CD4-positive, alpha-beta T cell treated with Interleukin-1 beta for 1 hour (primary cell): ENCODE measurements at regions not wholly inside any gene's neighbourhood (a gene's known extent, or its start where the extent isn't known, plus 50 kb on each side); places are given as distances from the start of the nearest gene placed in this dataset.
"Not testable (repeated sequence)": the region's sequence is repeated elsewhere in the genome, so short reads cannot be mapped to it uniquely, and the experiment has no call there.

ENCODE experiments used
- DNase-seq, 2 donors: peaks; one replicate each; pipeline ENCODE4 v3.0.0-alpha.2; 2020 to 2022

- DNase-seq, result peak; percentile 30 to 45
These were observed 133.3 kb downstream of the TBC1D2B start for GRCh38 chr15:77944002-77944867.

- DNase-seq, result no peak
These were observed 134.8 kb downstream of the TBC1D2B start for GRCh38 chr15:77942611-77943211.

GRCh38 chr15:77941090-77941827, 136.3 kb downstream of the TBC1D2B start:
- not testable (repeated sequence) for DNase-seq

- DNase-seq, result no peak
These were observed 137.0 kb downstream of the TBC1D2B start for GRCh38 chr15:77940381-77940947.

GRCh38 chr15:77939851-77940250, 137.7 kb downstream of the TBC1D2B start:
- no peak for DNase-seq

- not testable (repeated sequence) for DNase-seq
These were observed 138.5 kb downstream of the TBC1D2B start for GRCh38 chr15:77939026-77939425.

- DNase-seq, result not testable (repeated sequence)
These were observed 139.0 kb downstream of the TBC1D2B start for GRCh38 chr15:77938546-77938945.

GRCh38 chr15:77936567-77936966, 140.9 kb downstream of the TBC1D2B start:
- DNase-seq, result not testable (repeated sequence)

- DNase-seq, result not testable (repeated sequence)
These were observed 143.0 kb downstream of the TBC1D2B start for GRCh38 chr15:77934516-77934915.

- not testable (repeated sequence) for DNase-seq
These were observed 146.6 kb downstream of the TBC1D2B start for GRCh38 chr15:77930907-77931306.

GRCh38 chr15:77930490-77930889, 147.0 kb downstream of the TBC1D2B start:
- DNase-seq, result not testable (repeated sequence)

GRCh38 chr15:77926789-77927188, 150.7 kb downstream of the TBC1D2B start:
- not testable (repeated sequence) for DNase-seq

- not testable (repeated sequence) for DNase-seq
These were observed 151.2 kb downstream of the TBC1D2B start for GRCh38 chr15:77926296-77926695.

GRCh38 chr15:77925101-77925500, 152.4 kb downstream of the TBC1D2B start:
- DNase-seq, result not testable (repeated sequence)

- no peak for DNase-seq
These were observed 155.8 kb downstream of the TBC1D2B start for GRCh38 chr15:77921664-77922063.

GRCh38 chr15:77916966-77917635, 160.4 kb downstream of the TBC1D2B start:
- not testable (repeated sequence) for DNase-seq

- not testable (repeated sequence) for DNase-seq
These were observed 161.6 kb downstream of the TBC1D2B start for GRCh38 chr15:77915961-77916330.

- no peak for DNase-seq
These were observed 162.1 kb downstream of the TBC1D2B start for GRCh38 chr15:77915261-77915960.

GRCh38 chr15:77914531-77914930, 163.0 kb downstream of the TBC1D2B start:
- not testable (repeated sequence) for DNase-seq

- DNase-seq, result peak; percentile 72 to 75
These were observed 167.2 kb downstream of the TBC1D2B start for GRCh38 chr15:77910030-77910911.
